HG03520 (cell line): ENCODE measurements at regions not wholly inside any gene's neighbourhood (a gene's known extent, or its start where the extent isn't known, plus 50 kb on each side); places are given as distances from the start of the nearest gene placed in this dataset.
"Not testable (repeated sequence)": the region's sequence is repeated elsewhere in the genome, so short reads cannot be mapped to it uniquely, and the experiment has no call there.

Experiments used
- ATAC-seq: cut with Tn5 transposase; IDR thresholded peaks from one replicate; pipeline ENCODE4 v1.9.1; 2021; ENCODE audit warnings: mild to moderate bottlenecking, moderate library complexity; ENCODE audit not compliant: unreplicated experiment

GRCh38 chr11:122209619-122210366, 93.8 kb upstream of the BLID start:
- ATAC-seq: no peak

DNA sequence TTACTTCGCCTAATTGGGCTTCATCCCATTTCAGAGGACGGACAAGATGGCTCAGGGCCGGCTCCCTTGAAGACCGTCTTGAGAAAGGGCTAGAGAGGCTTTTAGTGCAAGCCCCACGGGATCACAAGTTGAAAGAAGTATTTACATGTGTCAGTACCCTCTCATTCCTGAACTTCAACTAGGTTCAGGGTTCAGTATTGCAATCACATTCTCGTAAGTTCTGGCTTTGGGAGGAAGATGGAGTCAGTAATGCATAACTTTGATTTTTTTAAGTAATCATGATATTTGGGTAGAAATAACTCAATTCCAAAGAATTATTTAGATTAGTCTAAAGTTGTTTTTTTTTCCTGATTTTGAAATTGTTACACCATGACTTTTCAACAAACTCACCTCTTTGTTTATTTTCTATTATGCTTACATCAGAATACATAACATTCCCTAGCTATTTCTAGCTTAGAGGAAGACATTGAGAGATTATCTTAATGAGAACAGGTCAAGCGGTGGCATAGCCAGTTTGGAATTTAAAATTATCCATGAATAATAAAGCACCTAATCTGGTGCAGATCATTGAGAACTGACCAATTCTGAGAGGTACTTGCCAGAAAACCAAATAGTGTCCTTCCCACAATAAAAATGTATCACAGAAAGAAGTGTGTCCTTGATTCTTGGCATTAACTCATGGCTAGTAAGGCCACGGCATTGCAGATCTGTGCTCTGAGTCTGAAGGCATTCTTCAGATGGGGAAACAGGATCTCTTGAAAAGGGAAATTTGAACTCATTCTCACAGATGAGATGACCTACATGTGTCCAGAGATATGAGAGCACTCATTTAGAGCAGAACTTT, 92.1 kb upstream of the BLID start:
- no peak for ATAC-seq

- ATAC-seq: no peak
These were observed 91.5 kb upstream of the BLID start for GRCh38 chr11:122207505-122207904.

DNA sequence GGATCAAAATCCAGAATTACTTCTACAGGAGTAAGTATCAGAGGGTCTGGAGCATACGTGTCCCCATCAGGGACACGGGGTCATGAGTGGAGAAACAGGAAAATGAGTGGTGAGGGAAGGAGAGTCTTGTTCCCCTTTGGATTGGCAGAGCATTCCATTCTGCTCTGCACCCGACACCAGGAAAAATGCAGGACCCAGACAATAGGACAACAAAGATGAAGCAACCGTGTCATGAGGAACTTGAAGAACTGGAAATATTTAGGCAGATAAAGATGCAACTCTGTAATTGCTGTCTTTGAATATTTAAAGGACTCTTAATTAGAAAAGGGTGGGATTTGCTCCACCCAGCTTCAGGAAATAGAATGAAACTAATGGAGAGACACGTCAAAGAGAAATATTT, 89.0 kb upstream of the BLID start:
- no peak for ATAC-seq

GRCh38 chr11:122204206-122204605, 88.2 kb upstream of the BLID start:
- ATAC-seq: no peak

- peak; percentile 81 for ATAC-seq
These were observed 87.0 kb upstream of the BLID start for GRCh38 chr11:122202951-122203456.

GRCh38 chr11:122202161-122202950, 86.3 kb upstream of the BLID start:
- no peak for ATAC-seq

- no peak for ATAC-seq
These were observed 85.1 kb upstream of the BLID start for GRCh38 chr11:122201106-122201505.

- no peak for ATAC-seq
These were observed 83.6 kb upstream of the BLID start for GRCh38 chr11:122199661-122200060.

DNA sequence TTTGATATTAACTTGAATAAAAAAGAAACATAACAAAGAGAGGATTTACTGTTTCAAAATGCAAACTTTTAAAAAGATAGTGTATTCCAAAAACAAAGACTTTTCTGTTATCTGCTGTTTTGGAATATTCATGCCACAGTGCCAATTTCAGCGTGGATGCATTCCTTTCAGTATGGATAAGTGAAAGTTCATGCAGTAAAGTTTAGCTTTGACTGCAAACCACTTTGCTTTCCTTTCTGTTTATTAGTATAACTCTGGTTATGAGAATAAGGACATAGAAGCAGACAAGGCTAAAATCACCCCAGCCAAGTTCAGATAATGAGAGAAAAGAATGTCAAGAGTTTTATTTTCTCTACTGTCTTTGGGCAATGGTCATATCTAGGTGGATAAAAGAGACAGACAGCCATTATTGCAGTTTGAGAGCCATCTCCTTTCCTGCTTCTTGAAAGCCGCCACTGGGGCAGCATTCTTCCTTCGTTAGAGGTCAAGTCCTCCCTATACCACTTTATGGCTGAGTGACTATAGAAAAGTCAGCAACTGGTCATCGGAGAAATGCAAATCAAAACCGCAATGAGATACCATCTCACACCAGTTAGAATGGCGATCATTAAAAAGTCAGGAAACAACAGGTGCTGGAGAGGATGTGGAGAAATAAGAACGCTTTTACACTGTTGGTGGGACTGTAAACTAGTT, 82.4 kb upstream of the BLID start:
- no peak for ATAC-seq

GRCh38 chr11:122197066-122197987, 81.3 kb upstream of the BLID start:
- no peak for ATAC-seq

- ATAC-seq: no peak
These were observed 79.8 kb upstream of the BLID start for GRCh38 chr11:122195790-122196189.

DNA sequence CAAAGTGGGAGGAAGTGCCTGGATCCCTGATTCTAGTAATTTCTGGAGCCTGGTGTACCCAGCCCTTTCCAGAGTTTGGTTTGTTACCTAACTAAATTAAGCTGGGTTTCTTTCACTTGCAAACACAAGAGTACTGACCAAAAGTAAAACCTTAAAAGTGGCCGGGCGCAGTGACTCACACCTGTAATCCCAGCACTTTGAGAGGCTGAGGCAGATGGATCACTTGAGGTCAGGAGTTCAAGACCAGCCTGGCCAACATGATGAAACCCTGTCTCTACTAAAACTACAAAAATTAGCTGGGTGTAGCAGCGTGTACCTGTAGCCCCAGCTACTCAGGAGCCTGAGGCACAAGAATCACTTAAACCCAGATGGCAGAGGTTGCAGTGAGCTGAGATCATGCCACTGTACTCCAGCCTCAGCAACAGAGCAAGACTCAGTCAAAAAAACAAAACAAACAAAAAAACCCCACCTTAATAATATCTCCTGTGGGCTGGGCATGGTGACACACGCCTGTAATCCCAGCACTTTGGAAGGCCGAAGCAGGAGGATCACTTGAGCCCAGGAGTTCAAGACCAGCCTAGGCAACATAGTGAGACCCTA, 78.0 kb upstream of the BLID start:
- ATAC-seq: not testable (repeated sequence)

DNA sequence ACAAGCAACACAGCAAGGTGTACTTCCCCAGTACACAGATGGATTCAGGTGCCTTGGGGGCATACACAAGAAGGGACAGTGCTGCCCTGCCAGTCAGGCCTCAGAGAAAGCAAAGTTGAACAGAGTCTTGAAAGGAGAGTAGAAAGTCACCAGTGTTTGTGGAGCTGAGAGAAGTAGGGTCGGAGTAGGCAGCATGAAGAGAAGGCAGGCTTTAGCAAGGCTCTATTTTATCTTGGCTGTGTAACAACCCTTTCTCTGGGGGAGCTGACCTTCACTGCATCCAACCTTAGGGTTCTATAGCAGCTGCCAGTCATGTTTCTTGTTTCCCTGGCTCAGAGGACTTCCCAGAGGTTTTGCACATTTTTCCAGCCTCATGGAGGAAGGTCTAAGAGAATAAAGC, 77.4 kb upstream of the BLID start:
- ATAC-seq: no peak

DNA sequence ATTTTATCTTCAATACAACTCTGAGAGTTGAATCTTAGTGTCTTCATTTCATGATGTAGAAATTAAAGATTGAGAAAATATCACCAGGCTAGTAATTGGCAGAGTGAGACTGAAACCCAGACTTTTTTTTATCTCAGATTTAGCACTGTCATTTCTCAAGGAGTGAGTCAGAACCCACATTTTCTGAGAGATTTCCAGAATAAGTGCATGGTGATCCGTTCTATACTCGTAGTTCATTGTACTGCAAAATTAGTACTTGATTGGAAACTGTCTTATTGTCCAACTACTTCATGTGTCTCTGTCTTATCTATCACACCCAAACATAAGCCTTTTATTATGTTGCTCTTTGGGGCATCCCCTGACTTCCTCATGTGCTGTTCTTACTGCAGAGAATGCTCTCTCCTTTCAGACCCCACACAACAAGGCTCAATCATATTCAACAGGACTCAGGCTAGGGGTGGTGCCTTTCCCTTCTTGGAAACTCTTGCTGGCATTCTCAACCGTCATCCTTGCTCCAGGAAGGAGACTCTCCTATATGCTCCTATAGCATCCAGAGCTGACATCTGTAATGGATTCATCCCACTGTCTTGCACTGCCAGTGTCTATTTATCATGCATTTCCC, 76.7 kb upstream of the BLID start:
- no peak for ATAC-seq

GRCh38 chr11:122190768-122191167, 74.8 kb upstream of the BLID start:
- no peak for ATAC-seq

- no peak for ATAC-seq
These were observed 73.2 kb upstream of the BLID start for GRCh38 chr11:122189229-122189628.

GRCh38 chr11:122187373-122188165, 71.6 kb upstream of the BLID start:
- ATAC-seq: no peak
